HG03175 (cell line): ENCODE measurements at regions not wholly inside any gene's neighbourhood (a gene's known extent, or its start where the extent isn't known, plus 50 kb on each side); places are given as distances from the start of the nearest gene placed in this dataset.
"Not testable (repeated sequence)": the region's sequence is repeated elsewhere in the genome, so short reads cannot be mapped to it uniquely, and the experiment has no call there.

ENCODE experiments used
- ATAC-seq: cut with Tn5 transposase; IDR thresholded peaks from one replicate; pipeline ENCODE4 v1.9.1; 2021; ENCODE audit warnings: mild to moderate bottlenecking, moderate library complexity; ENCODE audit not compliant: unreplicated experiment

- ATAC-seq, result not testable (repeated sequence)
These were observed 54.7 kb upstream of the NBPF15 start for GRCh38 chr1:144516172-144516571.

DNA sequence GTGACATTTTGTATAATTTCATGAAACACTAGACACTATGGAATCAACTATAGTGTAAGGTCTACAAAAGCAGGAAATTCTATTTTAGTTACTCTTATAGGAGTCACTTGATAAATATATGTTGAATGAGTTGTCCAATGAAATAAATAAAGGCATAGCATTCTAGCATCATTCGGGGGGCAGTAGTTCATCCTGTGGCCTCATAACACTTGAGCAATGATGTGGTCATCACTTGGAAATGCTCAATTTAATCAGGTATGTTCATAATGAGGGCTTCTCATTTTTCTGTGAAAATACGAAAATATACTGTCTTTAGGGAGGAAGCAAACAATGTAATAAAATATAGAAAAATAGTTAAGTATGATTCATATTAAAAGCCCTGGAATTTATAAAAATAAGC, 55.4 kb upstream of the NBPF15 start:
- not testable (repeated sequence) for ATAC-seq

DNA sequence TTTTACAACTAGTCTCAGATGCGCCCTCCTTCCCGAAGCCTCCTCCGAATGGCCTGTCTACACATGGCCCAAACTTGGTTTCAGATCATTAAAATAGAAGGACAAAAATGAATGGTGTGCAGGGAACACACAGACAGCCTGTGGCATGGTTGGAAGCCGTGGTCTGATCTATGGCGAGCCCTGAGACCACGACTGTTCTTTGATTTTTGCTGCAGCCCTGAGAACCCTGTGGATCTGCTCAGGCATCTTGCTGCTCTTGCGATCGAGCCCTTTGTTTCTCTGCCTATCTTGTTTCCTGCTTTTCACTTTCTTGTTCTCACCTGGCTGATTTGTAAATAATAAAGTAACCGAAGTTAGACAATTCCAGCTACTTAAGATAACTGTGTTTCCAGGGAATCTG, 57.0 kb upstream of the NBPF15 start:
- ATAC-seq, result not testable (repeated sequence)

DNA sequence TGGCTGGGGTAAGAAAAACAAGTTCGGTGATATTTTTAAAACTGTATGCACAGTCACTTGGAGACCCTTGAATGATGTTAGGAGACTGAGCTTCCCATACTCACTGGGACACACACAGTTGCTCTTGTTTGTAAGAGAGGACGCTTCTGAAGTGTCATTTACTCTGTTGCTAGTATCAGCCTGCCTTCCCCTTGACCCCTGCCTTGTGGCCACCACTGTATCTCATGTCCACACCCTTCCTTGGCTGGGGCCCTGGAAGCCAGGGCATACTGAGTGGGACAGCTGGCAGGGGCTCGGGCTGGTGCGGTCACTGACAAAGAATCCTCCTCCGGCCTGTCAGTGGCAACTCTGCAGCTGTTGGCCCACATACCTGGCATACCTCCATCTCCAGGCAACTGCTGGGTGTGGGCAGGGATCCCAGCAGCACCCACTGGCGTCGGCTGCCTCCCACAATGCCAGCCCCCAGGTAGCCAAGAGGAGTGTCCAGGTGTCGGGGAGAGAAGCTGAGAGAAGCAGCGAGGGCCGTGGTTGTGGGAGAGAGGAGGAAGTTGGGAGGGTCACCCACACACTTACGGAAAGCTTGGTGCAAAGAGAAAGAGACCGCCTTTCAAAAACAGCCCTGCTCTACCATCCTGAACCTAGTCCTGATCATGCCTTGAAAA, 58.2 kb upstream of the NBPF15 start:
- not testable (repeated sequence) for ATAC-seq

- peak; percentile 89 for ATAC-seq
These were observed 62.4 kb upstream of the NBPF15 start for GRCh38 chr1:144523661-144524407.

- not testable (repeated sequence) for ATAC-seq
These were observed 60.5 kb upstream of the PPIAL4F start for GRCh38 chr1:144532156-144532607.

DNA sequence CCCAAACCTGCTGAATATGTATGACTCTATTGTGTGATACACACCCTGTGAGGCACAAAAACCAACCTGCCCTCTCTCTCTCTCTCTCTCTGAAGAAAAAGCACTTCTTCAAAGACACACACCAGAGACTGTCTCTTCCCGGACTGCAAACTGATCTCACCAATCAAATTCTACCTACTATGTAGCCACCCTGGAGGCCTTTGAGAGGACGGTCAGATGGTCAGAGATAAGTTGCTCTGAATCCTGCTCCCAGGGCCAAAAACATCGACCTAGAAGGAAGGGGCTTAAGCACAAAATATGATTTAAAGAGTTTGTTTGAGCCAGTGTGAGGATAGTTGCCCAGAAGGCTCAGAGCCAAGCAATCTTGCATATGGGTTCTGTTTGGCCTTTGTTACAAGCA, 59.2 kb upstream of the PPIAL4F start:
- not testable (repeated sequence) for ATAC-seq

DNA sequence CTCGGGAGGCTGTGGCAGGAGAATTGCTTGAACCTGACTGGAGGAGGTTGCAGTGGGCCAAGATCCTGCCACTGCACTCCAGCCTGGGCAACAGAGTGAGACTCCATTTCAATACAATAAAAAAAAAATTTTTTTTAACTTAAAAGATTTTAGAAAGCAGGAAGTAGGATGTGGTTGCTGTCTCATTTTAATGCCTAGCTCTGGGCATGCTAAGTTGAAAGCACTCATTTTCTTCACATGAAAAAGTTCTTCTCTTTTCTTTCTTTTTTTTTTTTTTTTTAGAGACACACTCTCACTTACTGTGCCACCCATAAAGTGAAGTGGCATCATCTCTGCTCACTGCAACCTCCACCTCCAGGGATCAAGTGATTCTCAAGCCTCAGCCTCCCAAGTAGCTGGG, 58.4 kb upstream of the PPIAL4F start:
- ATAC-seq, result not testable (repeated sequence)

GRCh38 chr1:144536677-144537076, 56.0 kb upstream of the PPIAL4F start:
- not testable (repeated sequence) for ATAC-seq

DNA sequence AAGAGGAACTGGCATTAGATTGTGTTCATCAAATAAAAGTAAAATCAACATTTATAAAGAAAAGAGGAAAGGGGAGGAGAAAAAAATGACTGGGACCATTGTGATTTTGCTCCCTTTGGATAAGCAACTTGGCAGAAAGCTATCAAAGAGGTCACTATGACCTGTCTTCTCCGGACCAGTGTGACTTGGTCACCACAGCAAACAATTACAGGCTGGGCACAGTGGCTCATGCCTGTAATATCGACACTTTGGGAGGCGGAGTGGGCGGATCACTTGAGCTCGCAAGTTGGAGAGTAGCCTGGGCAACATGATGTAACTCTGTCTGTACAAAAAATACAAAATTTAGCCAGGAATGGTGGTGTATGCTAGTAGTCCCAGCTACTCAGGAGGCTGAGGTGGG, 55.5 kb upstream of the PPIAL4F start:
- ATAC-seq, result not testable (repeated sequence)

- ATAC-seq, result not testable (repeated sequence)
These were observed 54.0 kb upstream of the PPIAL4F start for GRCh38 chr1:144538736-144539135.

GRCh38 chr1:144539191-144539960, 53.3 kb upstream of the PPIAL4F start:
- ATAC-seq, result not testable (repeated sequence)
